Right ventricle myocardium inferior (tissue), 1 donor: ENCODE measurements at regions not wholly inside any gene's neighbourhood (a gene's known extent, or its start where the extent isn't known, plus 50 kb on each side); places are given as distances from the start of the nearest gene placed in this dataset.
"Not testable (repeated sequence)": the region's sequence is repeated elsewhere in the genome, so short reads cannot be mapped to it uniquely, and the experiment has no call there.

Experiments
- ATAC-seq: fragments of 200-7000 bp; cut with Tn5 transposase; one replicate; pipeline ENCODE4 v1.9.1; 2020; ENCODE audit warnings: mild to moderate bottlenecking, moderate library complexity
- DNase-seq: peaks from one replicate; pipeline ENCODE4 v3.0.0; 2021; ENCODE audit errors: missing footprints
- intact Hi-C: fragments of 100-400 bp; cut with DNase I; formaldehyde crosslinking; loops from one replicate; pipeline ENCODE4 v1.11.0; 2022
- donor health status: DM: no; HTN: yes; CAD: no; lungs with severe emphysema.

GRCh38 chr2:230593765-230594164 is 118.9 kb upstream of the CAB39 start:
- ATAC-seq (no peak), DNase-seq (no peak)
- intact Hi-C loops: no loop called here

GRCh38 chr2:230594286-230594840 is 118.3 kb upstream of the CAB39 start:
- DNase-seq: no peak
- intact Hi-C loops: no loop called here
- ATAC-seq: no peak

- ATAC-seq (no peak), DNase-seq (no peak)
- intact Hi-C loops: no loop called here
Measured at GRCh38 chr2:230599853-230600252, 112.8 kb upstream of the CAB39 start.

- DNase-seq (no peak), ATAC-seq (no peak)
- intact Hi-C loops: no loop called here
Measured at GRCh38 chr2:230600285-230600684, 112.4 kb upstream of the CAB39 start.

GRCh38 chr2:230600881-230601280 is 111.8 kb upstream of the CAB39 start:
- ATAC-seq (no peak), DNase-seq (no peak)
- intact Hi-C loops: no loop called here

- ATAC-seq: no peak
- DNase-seq: no peak
- intact Hi-C loops: no loop called here
Measured at GRCh38 chr2:230601510-230601909, 111.1 kb upstream of the CAB39 start.

GRCh38 chr2:230602562-230603230 is 109.9 kb upstream of the CAB39 start:
- intact Hi-C loops: no loop called here
- ATAC-seq (no peak), DNase-seq (no peak)

GRCh38 chr2:230603317-230603716 is 109.3 kb upstream of the CAB39 start:
- ATAC-seq, DNase-seq, intact Hi-C loops: not testable (repeated sequence)

GRCh38 chr2:230604158-230604557 is 108.5 kb upstream of the CAB39 start:
- ATAC-seq, intact Hi-C loops, DNase-seq: not testable (repeated sequence)

GRCh38 chr2:230614040-230614439 is 98.6 kb upstream of the CAB39 start:
- intact Hi-C loops: no loop called here
- ATAC-seq: no peak
- no peak for DNase-seq

- intact Hi-C loops: no loop called here
- no peak for DNase-seq
- ATAC-seq: no peak
Measured at GRCh38 chr2:230614913-230615332, 97.7 kb upstream of the CAB39 start.

GRCh38 chr2:230617256-230617706 is 95.4 kb upstream of the CAB39 start:
- ATAC-seq, DNase-seq, intact Hi-C loops: not testable (repeated sequence)

- intact Hi-C loops: no loop called here
- ATAC-seq (no peak), DNase-seq (no peak)
Measured at GRCh38 chr2:230619491-230619890, 93.2 kb upstream of the CAB39 start.

- intact Hi-C loops, DNase-seq, ATAC-seq: not testable (repeated sequence)
Measured at GRCh38 chr2:230625220-230625619, 87.4 kb upstream of the CAB39 start.

GRCh38 chr2:230627091-230627490 is 85.6 kb upstream of the CAB39 start:
- intact Hi-C loops, ATAC-seq, DNase-seq: not testable (repeated sequence)

- ATAC-seq (no peak), DNase-seq (no peak)
- intact Hi-C loops: no loop called here
Measured at GRCh38 chr2:230627806-230628724, 84.6 kb upstream of the CAB39 start.

- ATAC-seq (no peak), DNase-seq (no peak)
- intact Hi-C loops: no loop called here
Measured at GRCh38 chr2:230631470-230631869, 81.2 kb upstream of the CAB39 start.

- DNase-seq (no peak), ATAC-seq (no peak)
- intact Hi-C loops: no loop called here
Measured at GRCh38 chr2:230634146-230634545, 78.5 kb upstream of the CAB39 start.

GRCh38 chr2:230634721-230635313 is 77.8 kb upstream of the CAB39 start:
- intact Hi-C loops, DNase-seq, ATAC-seq: not testable (repeated sequence)
